PC-3 (cell line): ENCODE measurements at regions not wholly inside any gene's neighbourhood (a gene's known extent, or its start where the extent isn't known, plus 50 kb on each side); places are given as distances from the start of the nearest gene placed in this dataset.

Experiments
- ATAC-seq: fragments of 200-7000 bp; cut with Tn5 transposase; 2 replicates; pipeline ENCODE4 v1.9.1; 2020; ENCODE audit warnings: mild to moderate bottlenecking, moderate library complexity
- BruUV-seq: library from RNA; stranded (reverse); fragments of 400-500 nt; replicated peaks from 2 replicates; lab custom pipeline; 2021; lab: Mats Ljungman, UMichigan
- CTCF ChIA-PET: fragments of 300-600 bp; sonication (Branson Sonifier 250); formaldehyde crosslinking; loops from one replicate; lab custom pipeline; 2022; ENCODE audit warnings: antibody characterized with exemption; lab: Charles Lee
- POLR2A ChIA-PET: fragments of 300-600 bp; sonication (Branson Sonifier 250); formaldehyde crosslinking; loops from one replicate; lab custom pipeline; 2022; ENCODE audit warnings: antibody characterized with exemption; ENCODE audit not compliant: unreplicated experiment; lab: Charles Lee
- DNase-seq: peaks from one replicate; pipeline ENCODE4 v3.0.0-alpha.2; 2015
- H2AFZ ChIP-seq: fragments of 300-600 bp; sonication (generic); 2 replicates; pipeline ENCODE4 v1.6.0; 2016; ENCODE audit warnings: antibody characterized with exemption, low read length
- H3F3A ChIP-seq: fragments of 300-600 bp; sonication (generic); one replicate; pipeline ENCODE4 v1.6.0; 2017; ENCODE audit warnings: antibody characterized with exemption, low read length, control low read depth, mild to moderate bottlenecking; ENCODE audit not compliant: unreplicated experiment
- H3K27ac ChIP-seq: fragments of 300-600 bp; sonication (generic); 2 replicates; pipeline ENCODE4 v1.5.1; 2016; ENCODE audit warnings: mild to moderate bottlenecking, low read length
- H3K27me3 ChIP-seq: fragments of 300-600 bp; sonication (generic); 2 replicates; pipeline ENCODE4 v1.6.1; 2016; ENCODE audit warnings: low read length, mixed read lengths
- H3K36me3 ChIP-seq: fragments of 300-600 bp; sonication (generic); 2 replicates; pipeline ENCODE4 v1.6.1; 2016; ENCODE audit warnings: low read depth, mixed run types, low read length, mixed read lengths
- H3K4me1 ChIP-seq: fragments of 300-600 bp; sonication (generic); 2 replicates; pipeline ENCODE4 v1.5.1; 2016; ENCODE audit warnings: low read length; ENCODE audit not compliant: insufficient read depth
- H3K4me2 ChIP-seq: fragments of 300-600 bp; sonication (generic); 2 replicates; pipeline ENCODE4 v1.6.0; 2016; ENCODE audit warnings: low read length
- H3K4me3 ChIP-seq: fragments of 300-600 bp; sonication (generic); 2 replicates; pipeline ENCODE4 v1.5.1; 2016; ENCODE audit warnings: mild to moderate bottlenecking, low read length, mixed read lengths
- H3K79me2 ChIP-seq: fragments of 300-600 bp; sonication (generic); 2 replicates; pipeline ENCODE4 v1.6.1; 2017; ENCODE audit warnings: low read length, mixed read lengths
- H3K9ac ChIP-seq: fragments of 300-600 bp; sonication (generic); 2 replicates; pipeline ENCODE4 v1.6.0; 2016; ENCODE audit warnings: mild to moderate bottlenecking, low read length
- H3K9me2 ChIP-seq: fragments of 300-600 bp; sonication (generic); replicated peaks from 2 replicates; pipeline ENCODE4 v1.6.1; 2016; ENCODE audit warnings: mixed run types, low read length, mixed read lengths
- H3K9me3 ChIP-seq: fragments of 300-600 bp; sonication (generic); 2 replicates; pipeline ENCODE4 v1.6.1; 2016; ENCODE audit warnings: low read length, mixed read lengths
- H4K20me1 ChIP-seq: fragments of 300-600 bp; sonication (generic); 2 replicates; pipeline ENCODE4 v1.6.1; 2016; ENCODE audit warnings: low read length, mixed read lengths
- EZH2 ChIP-seq: fragments of 300-600 bp; sonication (generic); IDR thresholded peaks from one replicate; pipeline ENCODE4 v1.6.1; 2017; ENCODE audit warnings: antibody characterized with exemption, mild to moderate bottlenecking, low read length; ENCODE audit not compliant: unreplicated experiment
- EZH2phosphoT487 ChIP-seq: fragments of 300-600 bp; sonication (generic); IDR thresholded peaks from 2 replicates; pipeline ENCODE4 v1.6.1; 2018; ENCODE audit warnings: mild to moderate bottlenecking, antibody characterized with exemption, low read length, borderline replicate concordance
- intact Hi-C: fragments of 100-400 bp; cut with micrococcal nuclease; formaldehyde crosslinking; loops from 2 replicates; pipeline ENCODE4 v1.9.0; 2023
- TF ChIP-seq, protein P1 (sequence below): fragments of 300-600 bp; sonication (generic); conservative IDR thresholded peaks from 2 replicates; pipeline ENCODE4 v1.5.1; 2017; ENCODE audit warnings: antibody characterized with exemption, low read depth, mild to moderate bottlenecking, low read length

GRCh38 chr7:46179061-46179610, 258.1 kb upstream of the IGFBP3 start:
- Histone ChIP-seq H3K9me3 (no peaks in the 10 kb centered on the region), H3F3A (no peaks in the 10 kb centered on the region), H3K4me2 (no peak overlapping the region), H3K36me3 (no peaks in the 10 kb centered on the region), H3K27ac (no peak overlapping the region), H3K79me2 (no peaks in the 10 kb centered on the region), H2AFZ (no peak overlapping the region), H3K27me3 (no peaks in the 10 kb centered on the region), H3K9ac (no peak overlapping the region), H3K9me2 (no peaks in the 10 kb centered on the region), H3K4me1 (no peaks in the 10 kb centered on the region), H3K4me3 (no peak overlapping the region), H4K20me1 (no peaks in the 10 kb centered on the region)
- no peak for DNase-seq
- no peak for ATAC-seq
- ChIA-PET CTCF (no interaction called here), POLR2A (no interaction called here)
- no TSS peak for BruUV-seq
- TF ChIP-seq EZH2 (no peak), EZH2phosphoT487 (no peak)
- TF ChIP-seq, protein P1, sequence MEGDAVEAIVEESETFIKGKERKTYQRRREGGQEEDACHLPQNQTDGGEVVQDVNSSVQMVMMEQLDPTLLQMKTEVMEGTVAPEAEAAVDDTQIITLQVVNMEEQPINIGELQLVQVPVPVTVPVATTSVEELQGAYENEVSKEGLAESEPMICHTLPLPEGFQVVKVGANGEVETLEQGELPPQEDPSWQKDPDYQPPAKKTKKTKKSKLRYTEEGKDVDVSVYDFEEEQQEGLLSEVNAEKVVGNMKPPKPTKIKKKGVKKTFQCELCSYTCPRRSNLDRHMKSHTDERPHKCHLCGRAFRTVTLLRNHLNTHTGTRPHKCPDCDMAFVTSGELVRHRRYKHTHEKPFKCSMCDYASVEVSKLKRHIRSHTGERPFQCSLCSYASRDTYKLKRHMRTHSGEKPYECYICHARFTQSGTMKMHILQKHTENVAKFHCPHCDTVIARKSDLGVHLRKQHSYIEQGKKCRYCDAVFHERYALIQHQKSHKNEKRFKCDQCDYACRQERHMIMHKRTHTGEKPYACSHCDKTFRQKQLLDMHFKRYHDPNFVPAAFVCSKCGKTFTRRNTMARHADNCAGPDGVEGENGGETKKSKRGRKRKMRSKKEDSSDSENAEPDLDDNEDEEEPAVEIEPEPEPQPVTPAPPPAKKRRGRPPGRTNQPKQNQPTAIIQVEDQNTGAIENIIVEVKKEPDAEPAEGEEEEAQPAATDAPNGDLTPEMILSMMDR: no peak
- intact Hi-C loops: no loop called here

GRCh38 chr7:46178661-46179060, 257.6 kb upstream of the IGFBP3 start:
- POLR2A ChIA-PET: no interaction called here
- Histone ChIP-seq H3F3A (no peaks in the 10 kb centered on the region), H3K27ac (no peak overlapping the region), H3K9me2 (no peaks in the 10 kb centered on the region), H3K4me1 (no peaks in the 10 kb centered on the region), H3K4me2 (no peak overlapping the region), H2AFZ (no peak overlapping the region), H3K79me2 (no peaks in the 10 kb centered on the region), H4K20me1 (no peaks in the 10 kb centered on the region), H3K36me3 (no peaks in the 10 kb centered on the region), H3K9me3 (no peaks in the 10 kb centered on the region), H3K27me3 (no peaks in the 10 kb centered on the region), H3K4me3 (no peak overlapping the region), H3K9ac (no peak overlapping the region)
- no TSS peak for BruUV-seq
- TF ChIP-seq EZH2phosphoT487 (no peak), EZH2 (no peak)
- TF ChIP-seq, protein P1: no peak
- CTCF ChIA-PET: no interaction called here
- intact Hi-C loops: no loop called here
- ATAC-seq (no peak), DNase-seq (peak; percentile 27)

DNA sequence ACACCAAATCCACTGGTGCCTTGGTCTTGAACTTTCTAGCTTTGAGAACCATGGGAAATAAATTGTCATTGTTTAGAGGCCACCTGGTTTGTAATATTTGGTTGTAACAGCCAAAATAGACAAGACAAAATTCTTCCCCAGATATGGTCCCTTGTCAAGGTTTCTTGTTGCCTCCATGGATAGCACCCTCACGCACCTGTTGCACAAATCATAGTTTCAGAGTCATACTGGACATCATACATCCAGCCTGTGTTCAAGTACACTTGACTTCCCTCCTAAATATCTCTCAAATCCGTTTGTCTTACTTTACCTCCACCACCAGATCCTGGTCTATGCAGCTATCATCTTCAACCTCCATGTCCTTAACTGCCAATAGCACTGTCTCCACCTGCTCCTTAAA, 256.7 kb upstream of the IGFBP3 start:
- Histone ChIP-seq H3K27me3 (no peaks in the 10 kb centered on the region), H3K27ac (no peak overlapping the region), H3K9ac (no peak overlapping the region), H3K4me3 (no peak overlapping the region), H3K4me2 (no peak overlapping the region), H3K36me3 (no peaks in the 10 kb centered on the region), H3K9me2 (no peaks in the 10 kb centered on the region), H4K20me1 (no peaks in the 10 kb centered on the region), H3K79me2 (no peaks in the 10 kb centered on the region), H3F3A (no peaks in the 10 kb centered on the region), H2AFZ (no peak overlapping the region), H3K9me3 (no peaks in the 10 kb centered on the region), H3K4me1 (no peaks in the 10 kb centered on the region)
- BruUV-seq: no TSS peak
- DNase-seq (no peak), ATAC-seq (no peak)
- TF ChIP-seq EZH2: no peak
- intact Hi-C loops: no loop called here
- ChIA-PET POLR2A (no interaction called here), CTCF (no interaction called here)
